ENCODE measurements at regions not wholly inside any gene's neighbourhood (a gene's known extent, or its start where the extent isn't known, plus 50 kb on each side); places are given as distances from the start of the nearest gene placed in this dataset.
"Not testable (repeated sequence)": the region's sequence is repeated elsewhere in the genome, so short reads cannot be mapped to it uniquely, and the experiment has no call there.

DNA sequence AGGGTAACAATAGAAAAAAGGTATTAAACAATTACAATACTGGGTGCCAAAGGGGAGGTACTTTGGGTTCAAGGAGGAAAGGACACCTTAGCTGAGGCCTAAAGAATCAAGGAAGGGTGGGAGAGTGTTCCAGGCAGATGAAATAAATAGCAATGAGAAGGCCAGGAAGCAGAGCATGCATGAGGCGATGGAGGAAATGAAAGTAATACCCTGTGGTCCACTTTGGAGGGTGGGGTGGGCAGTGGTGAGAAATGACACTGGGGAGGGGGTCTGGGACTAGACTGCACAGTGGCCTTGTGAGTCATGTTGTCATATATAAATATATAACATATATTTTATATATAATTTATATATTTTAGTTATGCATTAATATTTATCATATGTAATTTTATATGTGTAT lies 55.9 kb downstream of the BHLHE40 start:
- DNase-seq (ENCODE audit: low spot score): no peak

DNA sequence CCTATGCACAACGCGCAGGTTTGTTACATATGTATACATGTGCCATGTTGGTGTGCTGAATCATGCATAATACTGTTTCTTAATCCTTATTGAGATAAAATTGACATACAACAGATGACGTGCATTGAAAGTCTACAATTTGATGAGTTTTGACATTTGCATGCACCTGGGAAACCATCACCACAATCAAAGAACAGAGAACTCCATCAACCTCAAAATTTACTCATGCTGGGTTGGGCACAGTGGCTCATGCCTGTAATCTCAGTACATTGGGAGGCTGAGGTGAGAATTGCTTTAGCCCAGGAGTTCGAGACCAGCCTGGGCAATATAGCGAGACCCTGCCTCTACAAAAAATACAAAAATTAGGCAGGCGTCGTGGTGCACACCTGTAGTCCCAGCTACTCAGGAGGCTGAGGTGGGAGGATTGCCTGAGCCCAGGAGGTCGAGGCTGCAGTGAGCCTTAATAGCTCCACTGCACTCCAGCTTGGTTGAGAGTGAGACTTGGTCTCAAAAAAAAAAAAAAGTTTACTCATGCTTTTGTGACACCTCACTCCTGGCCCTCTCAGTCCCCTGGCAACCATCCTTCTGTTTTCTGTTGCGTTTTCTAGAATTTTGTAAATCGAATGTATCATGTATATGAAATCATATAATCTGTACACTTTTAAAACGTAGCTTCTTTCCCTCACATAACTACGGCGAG lies 56.6 kb downstream of the BHLHE40 start:
- no peak for DNase-seq (ENCODE audit: low spot score)

DNA sequence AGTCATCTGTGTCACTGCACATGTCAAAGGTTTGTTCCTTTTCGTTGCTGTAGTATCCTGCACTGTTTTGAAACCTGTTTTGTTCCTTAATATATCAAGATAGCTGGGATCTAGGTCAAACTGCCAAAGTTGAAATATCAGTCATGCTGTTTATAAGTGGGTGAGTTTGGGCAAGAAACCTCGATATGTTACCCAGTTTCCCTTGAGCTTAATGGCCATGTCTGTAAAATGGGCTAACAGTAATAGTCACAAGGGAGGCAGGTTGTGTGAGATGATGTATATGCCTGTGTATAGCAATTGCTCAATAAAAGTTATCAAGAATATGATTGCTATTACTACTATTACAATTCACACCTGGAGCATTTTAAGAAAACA lies 57.1 kb downstream of the BHLHE40 start:
- no peak for DNase-seq (ENCODE audit: low spot score)

DNA sequence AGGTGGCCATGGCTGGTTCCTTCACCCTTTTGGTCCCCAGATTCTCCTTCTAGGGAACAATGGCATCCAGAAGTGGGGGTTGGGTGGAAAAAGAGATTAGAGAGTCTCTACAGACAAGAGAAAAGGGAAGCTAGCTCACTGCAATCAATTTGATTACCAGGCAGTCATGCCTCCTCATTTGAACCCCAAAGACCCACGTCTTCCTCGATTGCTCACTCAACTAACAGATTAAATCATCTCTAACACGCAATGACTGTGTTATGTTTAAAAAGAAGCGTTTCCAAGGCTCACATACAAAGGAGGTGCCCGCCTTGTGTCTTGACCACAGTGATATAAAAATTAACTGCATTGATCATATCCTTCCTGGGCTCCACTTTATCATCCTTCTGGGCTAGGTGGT lies 57.6 kb downstream of the BHLHE40 start:
- DNase-seq (ENCODE audit: low spot score): no peak

DNA sequence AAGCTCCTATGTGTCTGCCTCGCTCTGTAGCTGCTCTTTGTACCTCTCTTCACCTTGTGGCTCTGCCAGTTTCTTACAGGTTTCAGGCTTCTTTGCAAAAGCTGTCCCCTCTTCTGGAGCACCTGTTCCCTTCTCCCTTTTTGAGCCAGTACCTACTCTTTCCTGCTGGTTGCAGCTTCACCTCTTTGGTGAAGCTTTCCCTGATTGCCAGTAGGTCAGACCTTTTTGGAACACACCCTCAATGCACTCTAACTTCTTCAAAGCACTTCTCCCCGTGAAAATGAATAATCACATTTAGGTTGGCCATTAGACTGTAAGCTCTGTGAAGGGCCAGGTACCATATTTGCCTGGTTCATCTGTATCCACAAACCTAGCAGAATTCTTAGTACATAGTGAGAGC lies 60.3 kb downstream of the BHLHE40 start:
- DNase-seq (ENCODE audit: low spot score): no peak

DNA sequence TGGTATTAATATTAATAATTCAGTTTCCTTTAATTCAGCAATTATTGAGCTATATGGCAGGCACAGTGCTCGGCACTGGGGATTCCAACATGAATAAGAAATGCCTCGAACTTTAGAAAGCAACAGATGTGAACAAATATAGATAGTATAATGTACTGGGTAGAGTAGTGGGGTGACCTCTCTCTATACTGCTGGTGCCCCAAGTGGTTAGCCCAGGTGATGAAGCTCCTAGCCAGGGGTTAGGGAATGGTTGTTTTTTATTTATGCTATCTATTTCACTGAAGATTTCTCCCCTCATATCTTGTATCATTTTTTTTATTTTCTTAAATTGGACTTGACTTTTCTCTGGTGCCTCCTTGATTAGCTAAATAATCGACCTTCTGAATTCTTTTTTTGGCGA lies 62.1 kb downstream of the BHLHE40 start:
- DNase-seq (ENCODE audit: low spot score): no peak

DNA sequence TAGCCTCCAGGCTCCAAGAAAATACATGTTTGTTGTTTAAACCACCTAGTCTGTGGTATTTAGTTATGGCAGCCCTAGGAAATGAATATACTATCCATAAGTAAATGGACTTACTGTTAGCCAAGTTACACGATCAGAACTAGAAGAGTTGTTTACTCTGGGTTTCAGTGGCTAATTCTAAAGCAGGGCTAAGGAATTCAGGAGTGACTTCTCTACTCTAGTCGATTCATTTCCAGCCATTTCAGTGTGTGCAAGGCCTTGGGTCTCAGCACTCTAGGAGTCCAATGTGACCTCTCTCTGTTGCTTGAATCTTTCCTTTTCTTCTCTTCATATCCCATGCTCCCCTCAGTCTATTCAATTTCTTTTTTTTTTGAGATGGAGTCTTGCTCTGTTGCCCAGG lies 66.7 kb downstream of the BHLHE40 start:
- no peak for DNase-seq (ENCODE audit: low spot score)

DNA sequence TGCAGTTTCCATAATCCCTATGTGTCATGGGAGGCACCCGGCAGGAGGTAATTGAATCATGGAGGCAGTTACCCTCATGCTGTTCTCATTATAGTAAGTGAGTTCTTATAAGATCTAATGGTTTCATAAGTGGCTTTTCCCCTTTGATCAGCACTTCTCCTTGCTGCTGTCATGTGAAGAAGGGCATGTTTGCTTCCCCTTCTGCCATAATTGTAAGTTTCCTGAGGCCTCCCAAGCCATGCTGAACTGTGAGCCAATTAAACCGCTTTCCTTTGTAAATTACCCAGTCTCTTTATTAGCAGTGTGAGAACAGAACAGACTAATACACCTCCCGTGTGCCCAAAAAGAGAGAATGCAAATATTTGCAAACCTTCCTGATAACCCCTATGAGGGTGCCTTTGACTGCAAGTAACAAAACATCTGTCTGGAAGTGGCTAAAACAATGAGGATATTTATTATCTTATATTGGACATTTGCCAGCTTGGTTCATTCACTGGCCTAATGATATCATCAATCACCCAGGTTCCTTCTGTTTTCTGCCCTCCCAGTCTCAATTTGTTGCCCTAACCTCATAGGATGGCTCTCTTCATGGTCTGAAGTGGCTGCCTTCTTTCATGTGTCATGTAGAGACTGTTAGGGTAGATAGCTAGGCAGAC lies 68.7 kb downstream of the BHLHE40 start:
- no peak for DNase-seq (ENCODE audit: low spot score)

DNA sequence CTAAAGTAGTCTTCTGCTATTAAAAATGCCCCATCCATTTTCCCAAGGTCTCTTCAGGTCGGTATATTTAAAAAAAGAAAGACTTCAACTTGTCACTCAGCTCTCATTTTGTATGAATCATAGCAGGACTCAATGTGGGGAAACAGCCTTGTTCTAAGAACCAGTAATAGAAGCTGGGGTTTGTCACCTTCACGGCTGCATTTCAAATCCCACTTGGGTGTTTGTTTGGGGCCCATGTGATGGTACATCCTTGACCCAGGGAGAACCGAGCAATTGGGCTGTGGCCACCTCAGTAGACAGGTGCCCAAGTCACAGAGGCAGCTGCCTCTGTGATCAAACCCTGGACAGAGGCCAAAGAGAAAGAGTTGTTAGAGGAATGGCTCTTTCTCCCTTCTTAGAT lies 70.3 kb upstream of the ARL8B start:
- DNase-seq (ENCODE audit: low spot score): no peak

DNA sequence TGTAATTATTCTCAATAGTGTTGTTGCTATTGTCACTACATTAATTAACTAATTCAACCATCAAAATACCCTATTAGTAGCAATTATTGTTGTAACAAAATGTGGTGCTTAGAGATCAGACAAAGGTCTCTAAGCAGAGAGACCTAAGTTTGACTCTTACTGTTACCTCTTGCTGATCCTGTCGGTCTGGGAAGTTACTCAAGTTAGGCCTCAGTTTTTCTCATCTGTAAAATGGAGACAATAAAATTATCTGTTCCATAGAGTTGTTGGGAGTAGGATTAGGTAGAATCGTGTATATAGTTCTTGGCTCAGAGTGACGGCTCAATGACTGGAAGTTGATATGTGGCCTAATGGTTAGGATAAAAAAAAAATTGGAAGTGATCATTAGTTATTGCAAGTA lies 69.8 kb upstream of the ARL8B start:
- DNase-seq (ENCODE audit: low spot score): no peak

DNA sequence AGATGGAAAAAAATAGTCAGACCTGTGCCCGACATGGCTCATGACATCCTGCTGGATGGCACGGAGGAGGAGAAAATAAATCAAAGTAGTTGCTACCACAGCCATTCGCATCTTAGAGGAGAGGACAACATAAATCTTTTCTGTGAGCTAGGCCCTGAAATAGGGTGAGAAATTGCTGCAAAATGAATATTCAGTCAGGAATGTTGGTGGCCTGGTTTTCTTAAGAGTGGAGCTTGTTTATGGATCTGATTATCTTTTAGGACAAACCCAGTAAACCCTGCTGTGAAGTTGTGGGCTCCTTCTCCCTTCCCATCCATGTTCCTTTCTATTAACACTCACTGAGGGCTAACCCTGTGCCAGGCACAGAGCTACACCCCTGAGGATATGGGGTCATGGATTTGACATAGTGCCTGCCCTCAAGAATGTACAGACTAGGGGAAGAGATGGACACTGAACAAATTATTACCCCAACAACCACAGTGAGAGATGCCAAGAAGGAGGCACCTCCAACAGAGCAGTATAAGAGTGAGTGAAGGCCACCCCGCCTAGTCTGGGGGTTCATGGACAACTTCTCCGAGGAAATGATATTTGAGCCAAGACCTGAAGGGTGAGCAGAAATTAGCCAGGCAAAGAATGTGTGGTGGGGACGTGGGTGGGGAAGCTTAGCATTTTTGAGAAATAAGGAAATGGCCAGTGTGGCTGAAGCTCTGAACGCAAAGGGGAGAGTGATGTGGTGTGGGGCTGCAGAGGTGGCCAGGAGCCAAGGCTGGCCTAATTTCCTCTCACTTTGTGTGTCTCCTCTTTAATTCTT lies 68.9 kb upstream of the ARL8B start:
- DNase-seq (ENCODE audit: low spot score): peak; percentile 76

DNA sequence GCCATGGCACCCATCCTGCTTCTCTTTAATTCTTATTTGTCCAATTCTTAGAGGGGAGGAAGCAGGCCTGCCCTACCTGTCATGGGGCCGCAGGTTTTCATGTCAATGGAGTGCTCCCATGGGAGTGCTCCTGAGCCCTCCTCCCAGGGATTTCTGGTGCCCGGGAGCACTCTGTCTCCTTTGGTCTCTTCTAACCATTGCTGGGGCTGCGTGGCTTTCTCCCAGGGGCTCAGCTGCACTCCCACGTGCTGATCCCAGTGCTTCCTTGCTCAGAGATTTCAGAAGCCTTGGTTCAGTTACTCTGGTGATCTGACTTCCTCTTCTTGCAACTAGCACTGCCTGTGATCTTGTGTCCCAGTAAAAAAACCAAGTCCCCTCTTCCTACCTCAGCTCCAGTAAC lies 68.0 kb upstream of the ARL8B start:
- DNase-seq (ENCODE audit: low spot score): no peak

DNA sequence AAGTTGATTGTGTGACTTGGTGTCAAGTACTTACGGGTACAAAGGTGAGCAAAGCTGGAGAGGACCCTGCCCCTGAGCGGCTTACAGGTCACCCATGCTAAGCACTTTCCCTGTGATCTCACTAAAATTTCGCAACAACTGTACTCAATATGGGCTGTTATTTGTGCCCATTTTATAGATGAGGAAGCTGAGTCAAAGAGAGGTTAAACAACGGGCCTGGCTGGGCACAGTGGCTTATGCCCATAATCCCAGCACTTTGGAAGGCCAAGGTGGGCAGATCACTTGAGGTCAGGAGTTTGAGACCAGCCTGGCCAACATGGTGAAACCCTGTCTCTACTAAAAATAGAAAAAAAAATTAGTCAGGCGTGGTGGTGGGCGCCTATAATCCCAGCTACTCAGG lies 67.5 kb upstream of the ARL8B start:
- DNase-seq (ENCODE audit: low spot score): not testable (repeated sequence)

DNA sequence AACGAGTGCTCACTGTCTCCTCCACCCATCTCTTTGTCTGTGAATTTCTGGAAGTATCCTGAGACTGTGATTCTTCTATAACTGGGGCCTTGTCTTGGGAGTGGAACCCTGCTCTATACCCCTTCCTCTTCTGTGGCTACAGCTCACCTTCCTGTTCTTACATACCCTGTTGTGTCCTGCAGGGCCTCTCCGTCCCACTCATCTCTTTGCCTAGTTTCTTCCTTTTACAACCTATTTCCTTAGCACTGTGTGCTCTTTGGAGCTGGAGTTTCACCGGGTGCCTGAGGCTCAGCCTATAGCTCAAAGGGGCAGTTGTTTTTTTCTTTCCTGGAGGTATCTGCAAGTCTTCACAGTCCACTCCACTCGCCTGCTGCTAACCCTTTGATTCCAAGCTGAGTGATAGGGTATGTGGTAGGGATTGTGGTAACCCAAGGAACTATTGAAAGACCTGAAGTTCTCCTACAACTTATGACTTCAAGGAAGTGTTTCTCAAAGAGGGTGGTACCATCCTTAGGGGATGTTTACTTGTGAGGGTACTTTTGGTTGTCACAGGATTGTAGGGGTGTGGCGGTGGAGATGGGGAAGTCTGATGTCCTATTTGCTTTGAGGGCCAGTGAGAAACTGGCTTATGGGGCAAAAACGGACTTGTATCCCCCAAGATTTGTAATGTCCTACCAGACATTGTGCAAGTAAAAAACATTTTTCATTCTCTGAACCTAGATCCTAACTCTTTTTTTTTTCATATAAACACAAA lies 66.6 kb upstream of the ARL8B start:
- no peak for DNase-seq (ENCODE audit: low spot score)

DNA sequence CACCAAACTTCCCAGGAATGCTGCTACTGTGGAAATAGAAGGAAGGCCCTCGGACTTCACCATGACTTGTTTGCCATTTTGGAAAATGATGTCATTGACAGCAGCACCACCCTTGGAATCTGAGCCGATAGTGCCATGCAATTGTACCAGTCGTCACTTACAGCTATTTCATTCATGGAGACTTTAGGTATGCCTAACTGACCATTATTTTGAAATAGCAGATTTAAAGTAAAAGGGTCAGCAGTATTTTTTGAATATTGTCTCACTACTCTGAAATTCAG lies 66.0 kb upstream of the ARL8B start:
- no peak for DNase-seq (ENCODE audit: low spot score)

DNA sequence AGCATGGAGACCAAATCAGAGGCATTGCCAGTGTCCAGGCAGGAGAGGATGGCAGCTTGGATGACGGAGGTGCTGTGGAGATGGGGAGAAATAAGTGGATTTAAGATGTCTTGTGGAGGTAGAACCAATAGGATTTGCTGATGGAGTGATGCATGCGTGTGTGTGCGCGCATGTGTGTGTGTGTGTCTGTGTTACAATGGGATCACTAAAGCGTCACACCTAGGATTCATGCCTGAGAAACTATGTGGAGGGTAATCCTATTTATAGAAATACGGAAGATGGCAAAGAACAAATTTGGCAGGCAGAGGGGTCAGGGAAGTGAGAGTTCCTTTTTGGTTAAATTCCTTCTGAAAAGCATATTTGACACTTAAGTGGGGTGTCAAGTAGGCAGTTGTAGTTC lies 64.8 kb upstream of the ARL8B start:
- DNase-seq (ENCODE audit: low spot score): no peak

DNA sequence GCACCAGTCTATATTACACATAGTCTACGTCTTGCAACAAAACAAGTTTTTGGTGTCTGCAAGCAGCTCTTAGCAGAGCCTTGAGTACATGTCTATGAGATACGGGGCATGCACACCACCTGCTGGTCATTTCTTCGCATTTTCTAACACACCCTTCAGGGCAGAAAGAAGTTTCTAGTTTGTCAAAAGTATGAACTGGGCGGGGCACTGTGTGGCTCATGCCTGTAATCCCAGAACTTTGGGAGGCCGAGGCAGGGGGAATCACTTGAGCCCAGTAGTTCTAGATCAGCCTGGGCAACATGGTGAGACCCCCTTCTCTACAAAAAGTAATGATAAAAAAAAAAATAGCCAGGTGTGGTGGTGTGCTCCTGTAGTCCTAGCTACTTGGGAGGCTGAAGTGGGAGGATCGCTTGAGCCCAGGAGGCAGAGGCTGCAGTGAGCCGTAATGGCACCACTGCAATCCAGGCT lies 64.2 kb upstream of the ARL8B start:
- peak; percentile 68 for DNase-seq (ENCODE audit: low spot score)

DNA sequence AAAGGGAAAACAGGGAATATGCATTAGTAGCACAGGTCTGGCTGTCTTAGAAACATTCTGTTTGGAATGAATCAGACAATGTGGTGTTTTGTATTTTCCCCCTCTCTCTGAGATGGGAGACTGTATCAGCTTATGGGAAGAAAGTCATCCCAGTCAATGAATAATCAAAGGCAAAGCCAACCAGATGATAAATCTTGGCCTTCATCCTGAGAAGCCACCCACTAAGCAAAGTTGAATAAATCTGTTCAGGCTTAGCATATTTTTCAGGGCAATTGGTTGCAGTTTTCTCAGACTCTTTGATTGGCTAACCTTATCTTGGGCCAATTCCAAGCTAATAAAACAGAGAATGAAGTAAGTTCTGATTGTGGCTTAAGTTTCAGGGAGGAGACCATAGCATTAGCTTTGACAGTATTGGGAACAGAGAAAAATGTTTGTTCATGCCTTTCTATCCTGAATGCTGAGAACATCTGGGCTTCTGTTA lies 63.6 kb upstream of the ARL8B start:
- peak; percentile 55 for DNase-seq (ENCODE audit: low spot score)

DNA sequence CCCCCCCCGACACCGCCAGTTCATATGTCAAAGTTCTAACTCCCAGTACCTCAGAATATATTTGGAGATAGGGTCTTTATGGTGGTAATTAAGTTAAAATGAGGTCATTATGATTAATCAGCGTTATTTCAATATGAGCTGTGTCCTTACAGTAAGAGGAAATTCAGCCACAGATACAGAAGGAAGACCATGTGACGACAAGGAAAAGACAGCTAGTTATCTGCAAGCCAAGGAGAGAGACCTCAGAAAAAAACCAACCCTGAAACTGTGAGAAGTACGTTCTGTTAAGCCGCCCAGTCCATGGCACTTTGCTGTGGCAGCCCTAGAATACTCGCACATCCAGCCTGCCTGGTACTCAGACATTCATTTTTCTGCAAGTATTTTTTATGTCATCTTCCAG lies 62.3 kb upstream of the ARL8B start:
- DNase-seq (ENCODE audit: low spot score): no peak

DNA sequence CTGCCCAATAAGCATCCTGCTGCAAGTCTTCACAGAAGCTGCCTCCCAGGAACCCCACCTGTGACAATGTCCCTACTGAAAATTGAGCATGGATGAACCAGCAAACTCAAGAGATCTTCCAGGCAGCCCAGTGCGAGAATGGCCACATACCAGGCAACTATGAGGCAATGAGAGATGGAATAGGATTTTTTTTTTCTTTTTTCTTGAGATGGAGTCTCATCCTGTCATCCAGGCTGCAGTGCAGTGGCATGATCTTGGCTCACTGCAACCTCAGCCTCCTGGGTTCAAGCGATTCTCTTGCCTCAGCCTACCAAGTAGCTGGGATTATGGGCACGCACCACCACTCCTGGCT lies 60.9 kb upstream of the ARL8B start:
- no peak for DNase-seq (ENCODE audit: low spot score)

DNA sequence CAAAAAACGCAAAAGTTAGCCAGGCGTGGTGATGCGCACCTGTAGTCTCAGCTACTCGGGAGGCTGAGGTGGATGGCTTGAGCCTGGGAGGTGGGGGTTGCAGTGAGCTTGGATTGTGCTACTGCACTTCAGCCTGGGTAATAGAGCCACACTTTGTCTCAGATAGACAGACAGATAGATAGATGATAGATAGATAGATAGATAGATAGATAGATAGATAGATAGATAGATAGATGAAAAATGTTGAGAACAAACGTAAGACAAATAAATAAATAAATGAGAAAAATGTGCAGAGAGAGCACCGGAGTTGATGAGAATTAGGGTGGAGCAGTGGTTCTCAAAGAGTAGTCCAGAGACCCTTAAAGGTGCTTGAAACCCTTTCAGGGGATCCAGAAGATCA lies 58.4 kb upstream of the ARL8B start:
- no peak for DNase-seq (ENCODE audit: low spot score)

DNA sequence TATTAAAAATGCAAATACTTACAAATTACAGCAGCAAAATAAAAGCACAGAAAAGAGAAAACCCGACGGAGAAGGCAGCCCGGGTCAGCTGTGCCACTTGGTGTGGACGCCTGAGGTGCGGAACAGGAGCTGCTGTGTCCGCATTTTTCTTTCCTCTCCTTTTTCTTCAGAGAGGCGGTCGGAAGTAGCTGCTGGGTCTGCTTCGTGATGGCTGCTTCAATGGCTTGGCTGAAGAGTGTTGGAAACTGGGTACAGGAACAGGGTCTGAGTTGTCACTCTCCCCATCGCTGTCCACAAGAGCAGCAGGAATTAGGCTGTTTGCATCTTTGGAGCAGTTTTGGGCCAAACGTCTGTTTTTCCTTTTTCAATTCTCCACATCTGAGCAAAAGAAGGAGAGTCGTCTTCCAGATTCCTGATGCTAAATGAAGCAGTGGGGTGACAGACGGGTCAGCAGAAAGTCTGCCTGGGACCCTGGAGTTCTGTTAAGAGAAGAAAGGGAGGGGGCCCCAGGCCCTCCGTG lies 53.5 kb upstream of the ARL8B start:
- no peak for DNase-seq (ENCODE audit: low spot score)
